GM19452 (cell line): ENCODE measurements at regions not wholly inside any gene's neighbourhood (a gene's known extent, or its start where the extent isn't known, plus 50 kb on each side); places are given as distances from the start of the nearest gene placed in this dataset.

Source experiments
- ATAC-seq: cut with Tn5 transposase; IDR thresholded peaks from one replicate; pipeline ENCODE4 v1.9.1; 2021; ENCODE audit not compliant: unreplicated experiment

DNA sequence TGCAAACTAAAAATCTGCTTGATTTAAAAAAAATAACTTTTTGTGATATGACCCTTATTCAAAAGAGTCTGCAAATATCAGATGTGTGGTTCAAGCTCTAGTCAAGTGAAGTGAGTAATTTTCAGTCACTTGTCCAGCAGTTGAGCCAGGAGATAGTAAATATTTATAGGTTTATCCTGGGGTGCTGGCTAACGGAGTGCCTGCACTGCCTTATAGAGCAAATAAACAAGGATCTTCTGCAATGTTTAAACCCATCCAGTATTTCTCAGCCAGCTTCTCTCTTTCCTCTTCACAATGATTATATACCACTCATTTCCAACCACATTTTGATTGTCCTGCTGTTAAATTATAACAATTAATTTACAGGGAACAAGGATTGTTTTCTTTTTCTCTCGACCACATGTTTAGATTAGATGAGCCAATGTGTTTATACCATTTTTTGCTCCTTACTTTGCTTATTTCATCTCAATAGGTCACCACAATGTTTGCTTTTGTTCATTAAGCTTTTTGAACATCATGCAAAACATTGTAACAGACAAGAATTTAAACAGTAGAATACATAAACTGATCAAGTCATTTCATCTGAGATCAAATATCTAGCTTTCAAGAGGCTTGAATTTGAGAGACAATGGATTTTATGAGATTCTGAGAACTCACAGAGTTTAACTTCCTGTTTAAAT lies 60.3 kb upstream of the GREM2 start:
- no peak for ATAC-seq

DNA sequence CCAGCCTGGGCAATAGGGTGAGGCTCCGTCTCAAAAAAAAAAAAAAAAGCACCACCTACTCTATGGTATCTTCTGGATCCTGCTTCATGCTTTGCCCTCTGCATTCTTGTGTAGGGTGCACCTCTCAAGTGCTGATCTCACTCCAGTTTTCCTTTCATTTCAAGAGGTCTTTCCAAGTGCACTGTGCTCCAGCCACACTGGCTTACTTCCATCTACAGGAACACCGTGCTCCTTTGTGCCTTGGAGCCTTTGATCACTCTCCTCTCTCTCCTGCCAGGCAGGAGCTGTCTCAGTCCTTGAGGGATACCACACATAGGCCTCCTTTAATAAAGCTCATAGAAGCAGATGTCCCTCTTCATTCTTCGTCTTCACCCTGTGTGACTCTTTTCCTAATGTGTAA lies 55.4 kb upstream of the GREM2 start:
- ATAC-seq: no peak

DNA sequence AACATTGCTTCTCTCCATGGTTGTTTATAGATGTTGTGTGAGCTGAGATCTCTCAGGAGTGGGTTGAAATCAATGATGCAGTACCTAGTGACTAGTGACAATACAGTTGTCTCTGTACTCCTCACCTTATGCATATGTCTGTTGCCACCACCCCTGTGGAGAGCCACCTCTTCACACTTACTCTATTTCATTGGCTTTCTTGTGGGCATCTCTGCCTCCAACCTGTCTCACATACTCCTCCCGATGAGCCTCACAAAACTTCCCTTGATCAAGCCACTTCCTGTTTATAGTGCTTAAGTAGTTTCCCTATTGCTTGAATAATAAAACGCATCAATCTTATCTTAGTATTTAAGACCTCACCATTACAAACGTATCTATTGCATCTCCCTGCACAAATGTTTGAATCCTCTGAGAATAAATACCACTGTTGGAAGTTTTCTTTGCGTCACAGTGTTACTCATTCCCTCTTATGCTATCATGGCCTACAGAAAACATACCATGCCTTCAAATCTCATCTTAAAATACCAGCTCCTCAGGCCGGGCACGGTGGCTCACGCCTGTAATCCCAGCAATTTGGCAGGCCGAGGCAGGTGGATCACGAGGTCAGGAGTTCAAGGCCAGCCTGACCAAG lies 54.7 kb upstream of the GREM2 start:
- no peak for ATAC-seq

DNA sequence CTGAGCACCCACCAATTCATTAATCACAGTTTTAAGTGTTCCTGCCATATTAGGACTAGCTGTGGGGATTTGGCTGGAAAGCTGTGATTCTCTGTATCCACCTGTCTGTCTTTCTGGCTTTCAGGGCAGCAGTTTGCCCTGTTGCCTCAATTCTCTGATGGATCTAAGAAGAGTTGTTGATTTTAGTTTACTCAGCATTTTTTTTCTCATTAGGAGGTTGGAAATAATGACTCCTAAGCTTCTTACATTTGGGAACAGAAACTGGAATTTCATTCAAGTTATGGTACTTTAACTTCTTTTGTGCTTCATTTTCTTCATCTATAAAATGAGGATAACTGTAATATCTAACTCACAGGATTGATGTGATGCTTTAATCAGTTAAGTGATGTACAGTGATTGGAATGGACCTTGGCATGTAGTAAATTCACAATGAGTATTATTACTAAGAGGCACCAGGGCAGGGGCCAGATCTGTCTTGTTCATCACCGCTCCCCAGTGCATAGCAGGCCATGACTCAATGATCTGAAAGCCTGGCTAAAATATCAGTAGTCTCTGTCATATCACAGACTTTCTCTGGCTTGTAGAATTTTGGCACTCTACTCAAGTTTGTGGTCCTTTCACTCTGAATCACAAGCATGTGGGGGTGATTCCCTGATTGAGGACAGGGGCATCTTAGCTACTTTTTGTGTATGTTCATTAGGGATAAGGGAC lies 51.4 kb upstream of the GREM2 start:
- ATAC-seq: no peak
